ENCODE measurements at regions not wholly inside any gene's neighbourhood (a gene's known extent, or its start where the extent isn't known, plus 50 kb on each side); places are given as distances from the start of the nearest gene placed in this dataset.

- TF ChIP-seq POLR2AphosphoS5 (IDR thresholded peaks at IDR 0.05; ENCODE audit: low read depth, low read length) (no peak), POLR2A (IDR thresholded peaks at IDR 0.05; ENCODE audit: low read depth, low read length) (no peak)
These were observed 56.1 kb upstream of the GLI2 start for GRCh38 chr2:120679526-120679925.

Data from GM12891 (cell line).